Liver (tissue), 3 donors: ENCODE measurements at regions not wholly inside any gene's neighbourhood (a gene's known extent, or its start where the extent isn't known, plus 50 kb on each side); places are given as distances from the start of the nearest gene placed in this dataset.

Experiments used
- FOXA1 ChIP-seq: IDR thresholded peaks from 2 replicates; pipeline ENCODE4 v1.6.1; 2016; ENCODE audit warnings: antibody characterized with exemption
- GABPA ChIP-seq, 2 donors: IDR thresholded peaks in 1 of 2; conservative IDR thresholded peaks in 1 of 2; 2 replicates each; pipeline ENCODE4 v1.6.1; 2016; ENCODE audit warnings: antibody characterized with exemption in 2 of 2, mild to moderate bottlenecking in 1 of 2, moderate library complexity in 1 of 2
- NR2F2 ChIP-seq: IDR thresholded peaks from 2 replicates; pipeline ENCODE4 v1.6.1; 2016; ENCODE audit warnings: antibody characterized with exemption
- SP1 ChIP-seq: IDR thresholded peaks from 2 replicates; pipeline ENCODE4 v1.6.1; 2018; ENCODE audit warnings: antibody characterized with exemption, mild to moderate bottlenecking
- YY1 ChIP-seq: IDR thresholded peaks from 2 replicates; pipeline ENCODE4 v1.6.1; 2016; ENCODE audit warnings: antibody characterized with exemption, mild to moderate bottlenecking
- TF ChIP-seq, protein P1 (sequence below): fragments of 150-350 bp; IDR thresholded peaks from 2 replicates; pipeline ENCODE4 v1.5.1; 2017; ENCODE audit warnings: improper control_type of control experiment, low read depth, low read length; ENCODE audit not compliant: missing input control
- TF ChIP-seq, protein P2 (sequence below): IDR thresholded peaks from 2 replicates; pipeline ENCODE4 v1.6.1; 2016; ENCODE audit warnings: antibody characterized with exemption, mild to moderate bottlenecking
- donor health status: healthy.
- donor health status: healthy.

DNA sequence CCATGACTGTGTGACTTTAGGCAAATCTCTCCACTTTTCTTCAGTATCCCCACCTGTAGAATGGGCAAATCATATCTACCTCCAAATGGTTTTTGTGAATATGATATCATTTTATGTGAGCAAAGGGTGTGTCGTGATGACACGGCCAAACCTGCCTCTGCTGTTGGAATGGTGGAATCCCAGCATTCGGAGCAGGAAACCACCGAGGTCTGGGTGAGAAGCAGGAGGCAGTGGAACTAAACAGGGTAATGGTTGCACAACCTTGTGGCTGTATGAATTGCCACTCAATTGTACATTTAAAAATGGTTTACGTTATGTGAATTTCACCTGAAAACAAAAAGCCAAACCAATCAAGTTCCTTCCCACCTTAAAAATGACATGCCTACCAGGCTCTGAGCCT is 131.4 kb upstream of the ZMIZ1 start:
- TF ChIP-seq, protein P1, sequence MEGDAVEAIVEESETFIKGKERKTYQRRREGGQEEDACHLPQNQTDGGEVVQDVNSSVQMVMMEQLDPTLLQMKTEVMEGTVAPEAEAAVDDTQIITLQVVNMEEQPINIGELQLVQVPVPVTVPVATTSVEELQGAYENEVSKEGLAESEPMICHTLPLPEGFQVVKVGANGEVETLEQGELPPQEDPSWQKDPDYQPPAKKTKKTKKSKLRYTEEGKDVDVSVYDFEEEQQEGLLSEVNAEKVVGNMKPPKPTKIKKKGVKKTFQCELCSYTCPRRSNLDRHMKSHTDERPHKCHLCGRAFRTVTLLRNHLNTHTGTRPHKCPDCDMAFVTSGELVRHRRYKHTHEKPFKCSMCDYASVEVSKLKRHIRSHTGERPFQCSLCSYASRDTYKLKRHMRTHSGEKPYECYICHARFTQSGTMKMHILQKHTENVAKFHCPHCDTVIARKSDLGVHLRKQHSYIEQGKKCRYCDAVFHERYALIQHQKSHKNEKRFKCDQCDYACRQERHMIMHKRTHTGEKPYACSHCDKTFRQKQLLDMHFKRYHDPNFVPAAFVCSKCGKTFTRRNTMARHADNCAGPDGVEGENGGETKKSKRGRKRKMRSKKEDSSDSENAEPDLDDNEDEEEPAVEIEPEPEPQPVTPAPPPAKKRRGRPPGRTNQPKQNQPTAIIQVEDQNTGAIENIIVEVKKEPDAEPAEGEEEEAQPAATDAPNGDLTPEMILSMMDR = no peak
- TF ChIP-seq, protein P2, sequence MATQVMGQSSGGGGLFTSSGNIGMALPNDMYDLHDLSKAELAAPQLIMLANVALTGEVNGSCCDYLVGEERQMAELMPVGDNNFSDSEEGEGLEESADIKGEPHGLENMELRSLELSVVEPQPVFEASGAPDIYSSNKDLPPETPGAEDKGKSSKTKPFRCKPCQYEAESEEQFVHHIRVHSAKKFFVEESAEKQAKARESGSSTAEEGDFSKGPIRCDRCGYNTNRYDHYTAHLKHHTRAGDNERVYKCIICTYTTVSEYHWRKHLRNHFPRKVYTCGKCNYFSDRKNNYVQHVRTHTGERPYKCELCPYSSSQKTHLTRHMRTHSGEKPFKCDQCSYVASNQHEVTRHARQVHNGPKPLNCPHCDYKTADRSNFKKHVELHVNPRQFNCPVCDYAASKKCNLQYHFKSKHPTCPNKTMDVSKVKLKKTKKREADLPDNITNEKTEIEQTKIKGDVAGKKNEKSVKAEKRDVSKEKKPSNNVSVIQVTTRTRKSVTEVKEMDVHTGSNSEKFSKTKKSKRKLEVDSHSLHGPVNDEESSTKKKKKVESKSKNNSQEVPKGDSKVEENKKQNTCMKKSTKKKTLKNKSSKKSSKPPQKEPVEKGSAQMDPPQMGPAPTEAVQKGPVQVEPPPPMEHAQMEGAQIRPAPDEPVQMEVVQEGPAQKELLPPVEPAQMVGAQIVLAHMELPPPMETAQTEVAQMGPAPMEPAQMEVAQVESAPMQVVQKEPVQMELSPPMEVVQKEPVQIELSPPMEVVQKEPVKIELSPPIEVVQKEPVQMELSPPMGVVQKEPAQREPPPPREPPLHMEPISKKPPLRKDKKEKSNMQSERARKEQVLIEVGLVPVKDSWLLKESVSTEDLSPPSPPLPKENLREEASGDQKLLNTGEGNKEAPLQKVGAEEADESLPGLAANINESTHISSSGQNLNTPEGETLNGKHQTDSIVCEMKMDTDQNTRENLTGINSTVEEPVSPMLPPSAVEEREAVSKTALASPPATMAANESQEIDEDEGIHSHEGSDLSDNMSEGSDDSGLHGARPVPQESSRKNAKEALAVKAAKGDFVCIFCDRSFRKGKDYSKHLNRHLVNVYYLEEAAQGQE = no peak
- no peak for TF ChIP-seq YY1
- no peak for TF ChIP-seq NR2F2
- no peak for TF ChIP-seq SP1
- no peak for TF ChIP-seq FOXA1
- no peak for TF ChIP-seq GABPA (IDR thresholded peaks at IDR 0.05 in 1 of 2, conservative IDR thresholded peaks at IDR 0.05 in 1 of 2)
